D721Med (cell line): ENCODE measurements at regions not wholly inside any gene's neighbourhood (a gene's known extent, or its start where the extent isn't known, plus 50 kb on each side); places are given as distances from the start of the nearest gene placed in this dataset.

Experiments used
- DNase-seq: peaks from one replicate; pipeline ENCODE4 v3.0.0; 2011; ENCODE audit warnings: low spot score; ENCODE audit not compliant: insufficient read length
- FAIRE-seq: peaks from 2 replicates; lab custom pipeline; 2011; peaks lifted over from hg19 to GRCh38; lab: Jason Lieb, UNC
- TF ChIP-seq, protein P1 (sequence below): IDR thresholded peaks from 2 replicates; pipeline ENCODE4 v1.5.1; 2012; ENCODE audit warnings: mild to moderate bottlenecking, control low read depth; ENCODE audit not compliant: insufficient read depth; ENCODE audit errors: missing control alignments

DNA sequence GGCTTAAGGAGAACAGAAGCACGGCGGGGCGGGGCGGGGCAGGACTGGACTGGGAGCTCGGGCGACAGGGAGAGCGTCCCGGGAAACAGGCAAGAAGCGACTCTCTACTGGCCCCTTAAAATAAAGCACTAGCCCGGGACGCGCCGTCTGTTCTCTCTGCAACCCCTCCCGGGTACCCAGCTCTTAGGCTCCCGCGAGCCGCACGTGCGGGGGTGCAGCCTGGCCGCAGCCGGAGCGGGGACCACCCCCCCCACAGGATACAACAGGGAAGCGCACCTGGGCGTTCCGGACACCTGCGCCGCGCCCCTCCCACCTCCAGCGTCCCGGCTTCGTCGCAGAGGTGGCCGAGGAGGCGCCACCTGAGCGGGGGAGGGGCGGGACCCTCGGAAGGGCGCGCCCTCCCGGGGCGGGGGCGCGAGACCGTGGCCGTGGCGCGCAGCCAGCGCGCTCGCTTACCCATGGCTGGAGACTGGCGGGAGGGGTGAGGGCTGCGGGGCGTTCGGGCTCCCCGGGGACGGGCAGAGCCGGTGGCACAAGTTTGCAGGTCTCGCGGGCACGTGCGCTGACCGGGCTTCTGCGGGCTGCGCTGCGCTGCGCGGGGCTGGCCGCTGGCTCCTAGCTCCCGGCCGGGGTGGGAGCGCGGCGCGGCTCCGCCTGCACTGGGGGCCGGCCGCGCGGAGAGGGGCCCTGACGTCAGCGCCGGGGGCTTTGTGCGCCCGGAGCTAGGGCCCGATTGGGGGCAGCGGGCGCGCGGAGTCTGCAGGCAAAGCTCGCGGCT lies 91.5 kb downstream of the GEMIN8 start:
- no peak for DNase-seq
- TF ChIP-seq, protein P1, sequence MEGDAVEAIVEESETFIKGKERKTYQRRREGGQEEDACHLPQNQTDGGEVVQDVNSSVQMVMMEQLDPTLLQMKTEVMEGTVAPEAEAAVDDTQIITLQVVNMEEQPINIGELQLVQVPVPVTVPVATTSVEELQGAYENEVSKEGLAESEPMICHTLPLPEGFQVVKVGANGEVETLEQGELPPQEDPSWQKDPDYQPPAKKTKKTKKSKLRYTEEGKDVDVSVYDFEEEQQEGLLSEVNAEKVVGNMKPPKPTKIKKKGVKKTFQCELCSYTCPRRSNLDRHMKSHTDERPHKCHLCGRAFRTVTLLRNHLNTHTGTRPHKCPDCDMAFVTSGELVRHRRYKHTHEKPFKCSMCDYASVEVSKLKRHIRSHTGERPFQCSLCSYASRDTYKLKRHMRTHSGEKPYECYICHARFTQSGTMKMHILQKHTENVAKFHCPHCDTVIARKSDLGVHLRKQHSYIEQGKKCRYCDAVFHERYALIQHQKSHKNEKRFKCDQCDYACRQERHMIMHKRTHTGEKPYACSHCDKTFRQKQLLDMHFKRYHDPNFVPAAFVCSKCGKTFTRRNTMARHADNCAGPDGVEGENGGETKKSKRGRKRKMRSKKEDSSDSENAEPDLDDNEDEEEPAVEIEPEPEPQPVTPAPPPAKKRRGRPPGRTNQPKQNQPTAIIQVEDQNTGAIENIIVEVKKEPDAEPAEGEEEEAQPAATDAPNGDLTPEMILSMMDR = no peak
- FAIRE-seq = no peak

- no peak for DNase-seq
- TF ChIP-seq, protein P1 = no peak
- no peak for FAIRE-seq
Measured at GRCh38 chrX:13937370-13938050, 92.2 kb downstream of the GEMIN8 start.

DNA sequence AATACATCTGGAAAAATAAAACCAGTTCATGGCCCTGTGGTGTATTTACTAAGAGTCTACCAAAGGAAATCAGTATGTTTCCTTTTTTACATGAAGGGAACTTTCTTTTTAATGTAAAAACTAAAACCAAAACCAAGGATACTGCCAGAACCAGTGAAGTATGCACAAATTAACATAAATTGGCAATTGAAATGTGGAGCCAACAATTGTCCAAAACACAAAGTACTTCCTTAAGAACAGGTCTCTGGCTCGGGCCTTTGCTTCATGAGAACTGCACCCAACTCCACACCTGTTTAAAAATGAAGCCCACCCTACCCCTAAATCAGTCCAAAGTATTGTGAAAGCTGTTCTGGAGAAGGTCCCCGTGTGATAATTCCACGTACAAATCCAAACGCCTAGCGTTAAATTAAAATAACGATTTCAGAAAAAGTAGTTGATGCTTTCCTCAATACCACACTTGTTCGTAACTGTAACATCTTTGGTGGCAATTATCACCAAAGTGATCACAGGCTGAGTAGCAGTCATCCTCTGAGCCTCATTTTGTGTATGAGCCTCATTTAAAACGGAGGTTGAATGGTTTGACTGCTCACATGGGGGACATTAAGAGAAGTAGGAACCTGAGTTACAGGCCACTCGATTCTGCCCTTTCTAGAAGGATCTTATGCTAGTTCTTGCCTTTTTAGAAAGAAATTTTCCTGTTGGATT lies 93.0 kb downstream of the GEMIN8 start:
- TF ChIP-seq, protein P1 = no peak
- DNase-seq (no peak), FAIRE-seq (peak; percentile 64)

GRCh38 chrX:13934731-13935130 lies 95.0 kb downstream of the GEMIN8 start:
- DNase-seq (no peak), FAIRE-seq (no peak)
- TF ChIP-seq, protein P1 = no peak

DNA sequence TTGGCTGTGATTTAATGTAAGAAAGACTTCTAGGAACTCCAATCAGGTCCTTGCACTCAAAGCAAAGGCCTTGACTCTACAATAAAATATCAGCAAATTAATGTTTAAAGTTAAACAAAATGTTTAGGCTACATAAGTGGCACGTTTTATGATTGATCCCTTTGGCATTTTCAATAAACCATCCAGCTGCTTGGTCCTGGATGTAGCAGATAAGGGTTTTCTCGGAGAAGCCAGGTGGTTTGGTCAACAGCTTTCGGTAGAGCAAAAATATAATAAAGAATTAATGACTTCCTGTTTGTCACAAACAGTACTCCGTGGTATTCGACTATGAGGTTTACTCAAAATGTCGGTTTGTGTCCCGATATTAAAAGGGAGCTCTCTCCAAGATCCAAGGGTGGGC lies 95.8 kb downstream of the GEMIN8 start:
- no peak for DNase-seq
- no peak for FAIRE-seq

GRCh38 chrX:13933352-13933751 lies 96.3 kb downstream of the GEMIN8 start:
- no peak for DNase-seq
- TF ChIP-seq, protein P1 = no peak
- FAIRE-seq = no peak

More for the DNA sequence above, 95.8 kb downstream of the GEMIN8 start:
- TF ChIP-seq, protein P1 = no peak
